GM21576 (cell line): ENCODE measurements at regions not wholly inside any gene's neighbourhood (a gene's known extent, or its start where the extent isn't known, plus 50 kb on each side); places are given as distances from the start of the nearest gene placed in this dataset.

Source experiments
- ATAC-seq: cut with Tn5 transposase; IDR thresholded peaks from one replicate; pipeline ENCODE4 v1.9.1; 2021; ENCODE audit warnings: mild to moderate bottlenecking, moderate library complexity; ENCODE audit not compliant: unreplicated experiment

GRCh38 chr22:47647181-47647580 is 884.7 kb downstream of the TBC1D22A start:
- ATAC-seq = no peak

- ATAC-seq = no peak
Observed at GRCh38 chr22:47645923-47646322, 883.5 kb downstream of the TBC1D22A start.

GRCh38 chr22:47645450-47645914 is 883.0 kb downstream of the TBC1D22A start:
- ATAC-seq = no peak

GRCh38 chr22:47634347-47634746 is 871.9 kb downstream of the TBC1D22A start:
- no peak for ATAC-seq

GRCh38 chr22:47633111-47633510 is 870.7 kb downstream of the TBC1D22A start:
- no peak for ATAC-seq

GRCh38 chr22:47632701-47633100 is 870.3 kb downstream of the TBC1D22A start:
- ATAC-seq = no peak

GRCh38 chr22:47631571-47632102 is 869.2 kb downstream of the TBC1D22A start:
- no peak for ATAC-seq

GRCh38 chr22:47630741-47631534 is 868.5 kb downstream of the TBC1D22A start:
- no peak for ATAC-seq

GRCh38 chr22:47629791-47630655 is 867.6 kb downstream of the TBC1D22A start:
- no peak for ATAC-seq

- no peak for ATAC-seq
Observed at GRCh38 chr22:47629273-47629711, 866.8 kb downstream of the TBC1D22A start.

- ATAC-seq = no peak
Observed at GRCh38 chr22:47628477-47629272, 866.2 kb downstream of the TBC1D22A start.

GRCh38 chr22:47627556-47628253 is 865.3 kb downstream of the TBC1D22A start:
- no peak for ATAC-seq

GRCh38 chr22:47626428-47627390 is 864.3 kb downstream of the TBC1D22A start:
- ATAC-seq = no peak

GRCh38 chr22:47625531-47626427 is 863.3 kb downstream of the TBC1D22A start:
- no peak for ATAC-seq

- ATAC-seq = no peak
Observed at GRCh38 chr22:47625013-47625385, 862.5 kb downstream of the TBC1D22A start.

- no peak for ATAC-seq
Observed at GRCh38 chr22:47624252-47625012, 862.0 kb downstream of the TBC1D22A start.

GRCh38 chr22:47623763-47624148 is 861.3 kb downstream of the TBC1D22A start:
- ATAC-seq = no peak
